Endothelial cell of umbilical vein (primary cell): ENCODE measurements at regions not wholly inside any gene's neighbourhood (a gene's known extent, or its start where the extent isn't known, plus 50 kb on each side); places are given as distances from the start of the nearest gene placed in this dataset.

Source experiments
- BruUV-seq: library from RNA; stranded (reverse); fragments of 400-500 nt; replicated peaks from 2 replicates; lab custom pipeline; 2021; lab: Mats Ljungman, UMichigan
- CTCF ChIA-PET: fragments of 300-600, 350-600 bp; sonication (Branson Sonifier 250); formaldehyde crosslinking; loops from one replicate; lab custom pipeline; 2021; ENCODE audit warnings: antibody characterized with exemption, inconsistent platforms; lab: Charles Lee
- POLR2A ChIA-PET: fragments of 300-600, 350-600 bp; sonication (Branson Sonifier 250); formaldehyde crosslinking; loops from one replicate; lab custom pipeline; 2021; ENCODE audit warnings: antibody characterized with exemption, inconsistent platforms; lab: Charles Lee
- DNase-seq: peaks from one replicate; pipeline ENCODE4 v3.0.0-alpha.2; 2011; ENCODE audit warnings: low read depth, low spot score
- FAIRE-seq: peaks from 2 replicates; lab custom pipeline; 2011; peaks lifted over from hg19 to GRCh38; lab: Jason Lieb, UNC
- H2AFZ ChIP-seq: 2 replicates; pipeline ENCODE4 v1.6.0; 2012; ENCODE audit warnings: low read depth, low read length, control low read depth, inconsistent platforms
- H3K27ac ChIP-seq: 2 replicates; pipeline ENCODE4 v1.5.1; 2011; ENCODE audit warnings: low read depth, mild to moderate bottlenecking, control low read depth, low read length, moderate library complexity; ENCODE audit not compliant: insufficient read depth
- H3K27me3 ChIP-seq, 2 experiments: 2 replicates each; pipeline versions ENCODE4 v1.6.0 to v1.6.1; 2011; ENCODE audit warnings: low read length in 2 of 2, mixed read lengths in 1 of 2; ENCODE audit not compliant: control insufficient read depth in 2 of 2, insufficient read depth in 2 of 2
- H3K36me3 ChIP-seq, 2 experiments: 2 replicates in 1 of 2; 3 replicates in 1 of 2; pipeline ENCODE4 v1.5.1; 2011; ENCODE audit warnings: low read length in 2 of 2, mild to moderate bottlenecking in 1 of 2, moderate library complexity in 1 of 2; ENCODE audit not compliant: control insufficient read depth in 2 of 2, insufficient read depth in 2 of 2; ENCODE audit errors: extremely low read depth in 1 of 2
- H3K4me1 ChIP-seq: 3 replicates; pipeline ENCODE4 v1.5.1; 2011; ENCODE audit warnings: mild to moderate bottlenecking, low read length; ENCODE audit not compliant: control insufficient read depth, insufficient read depth; ENCODE audit errors: extremely low read depth
- H3K4me2 ChIP-seq: 2 replicates; pipeline ENCODE4 v1.6.1; 2011; ENCODE audit warnings: low read length, control low read depth, mixed read lengths; ENCODE audit not compliant: insufficient read depth
- H3K4me3 ChIP-seq, 3 experiments: fragments of 200-600 bp in 1 of 3; sonication (generic), shearing (Covaris generic) in 1 of 3; replicated peaks in 1 of 3; 2 replicates each; pipeline ENCODE4 v1.5.1; 2011 to 2016; ENCODE audit warnings: control low read depth in 3 of 3, low read length in 3 of 3, mild to moderate bottlenecking in 2 of 3, inconsistent platforms in 1 of 3, low read depth in 1 of 3, moderate library complexity in 1 of 3; ENCODE audit not compliant: insufficient read depth in 1 of 3
- H3K79me2 ChIP-seq: 2 replicates; pipeline ENCODE4 v1.6.0; 2012; ENCODE audit warnings: low read length, inconsistent platforms; ENCODE audit not compliant: control insufficient read depth, insufficient read depth
- H3K9ac ChIP-seq: replicated peaks from 2 replicates; pipeline ENCODE3; 2011; ENCODE audit warnings: low read length, control low read depth; ENCODE audit not compliant: insufficient read depth; ENCODE audit errors: extremely low read depth
- H3K9me1 ChIP-seq: replicated peaks from 3 replicates; pipeline ENCODE4 v1.6.0; 2011; ENCODE audit warnings: mild to moderate bottlenecking, low read length; ENCODE audit not compliant: control insufficient read depth, insufficient read depth; ENCODE audit errors: extremely low read depth
- H3K9me3 ChIP-seq: replicated peaks from 2 replicates; pipeline ENCODE4 v1.5.1; 2012; ENCODE audit warnings: low read length, inconsistent platforms; ENCODE audit not compliant: control insufficient read depth, insufficient read depth
- H4K20me1 ChIP-seq: replicated peaks from 2 replicates; pipeline ENCODE3; 2011; ENCODE audit warnings: mild to moderate bottlenecking, low read length; ENCODE audit not compliant: control insufficient read depth, insufficient read depth; ENCODE audit errors: extremely low read depth
- CTCF ChIP-seq, 2 donors: IDR thresholded peaks; 1 replicate in 1 of 2; 2 replicates in 1 of 2; pipeline ENCODE4 v1.5.1; 2011; ENCODE audit warnings: low read length in 2 of 2, mild to moderate bottlenecking in 2 of 2, moderate library complexity in 2 of 2, control low read depth in 1 of 2, inconsistent platforms in 1 of 2, low read depth in 1 of 2; ENCODE audit not compliant: insufficient read depth in 1 of 2; ENCODE audit errors: extremely low read depth in 1 of 2
- EZH2 ChIP-seq: IDR thresholded peaks from 2 replicates; pipeline ENCODE4 v1.6.1; 2012; ENCODE audit warnings: borderline replicate concordance, low read depth, mild to moderate bottlenecking, moderate library complexity, low read length, inconsistent platforms; ENCODE audit not compliant: severe bottlenecking
- FOS ChIP-seq: IDR thresholded peaks from 2 replicates; pipeline ENCODE4 v1.6.1; 2011; ENCODE audit warnings: mild to moderate bottlenecking, low read length, moderate library complexity, borderline replicate concordance; ENCODE audit not compliant: insufficient read depth
- GATA2 ChIP-seq: IDR thresholded peaks from 2 replicates; pipeline ENCODE4 v1.7.0; 2011; ENCODE audit warnings: low read depth, mild to moderate bottlenecking, moderate library complexity, mixed read lengths, low read length; ENCODE audit not compliant: insufficient read length, insufficient read depth
- JUN ChIP-seq: IDR thresholded peaks from 2 replicates; pipeline ENCODE4 v1.6.1; 2011; ENCODE audit warnings: borderline replicate concordance, low read depth; ENCODE audit not compliant: insufficient read length, insufficient read depth
- MAX ChIP-seq: IDR thresholded peaks from 2 replicates; pipeline ENCODE4 v1.6.1; 2011; ENCODE audit not compliant: insufficient read depth, insufficient read length
- MYC ChIP-seq: IDR thresholded peaks from one replicate; pipeline ENCODE4 v1.6.1; 2011; ENCODE audit warnings: mild to moderate bottlenecking, low read depth, low read length
- POLR2A ChIP-seq: IDR thresholded peaks from 2 replicates; pipeline ENCODE4 v1.6.1; 2012; ENCODE audit warnings: low read depth, mild to moderate bottlenecking, control low read depth, low read length
- POLR2AphosphoS5 ChIP-seq: IDR thresholded peaks from 2 replicates; pipeline ENCODE4 v1.6.1; 2012; ENCODE audit warnings: low read depth, mild to moderate bottlenecking, control low read depth, low read length, moderate library complexity; ENCODE audit not compliant: insufficient read depth
- dilution Hi-C: fragments of 300-500 bp; cut with MboI; formaldehyde crosslinking; loops from one replicate; pipeline ENCODE4 v1.15.0; 2019; ENCODE audit warnings: low sequenced_read_pairs; ENCODE audit not compliant: extremely low pct_ligation_motif_present
- intact Hi-C: fragments of 100-400 bp; cut with micrococcal nuclease; formaldehyde crosslinking; loops from one replicate; pipeline ENCODE4 v1.10.0; 2022

GRCh38 chr3:44030285-44030684 is 211.4 kb upstream of the TOPAZ1 start:
- no TSS peak for BruUV-seq

More at GRCh38 chr3:44030285-44030684, 211.4 kb upstream of the TOPAZ1 start:
- H2AFZ ChIP-seq: no peak overlapping the region
- no peak overlapping the region for H3K4me3 ChIP-seq
- no peak for FAIRE-seq
- POLR2A ChIA-PET: no interaction called here
- CTCF ChIA-PET: no interaction called here
- H3K79me2 ChIP-seq: no peaks in the 10 kb centered on the region
- intact Hi-C loops (no loop called here), dilution Hi-C loops (no loop called here)
- no peaks in the 10 kb centered on the region for H3K36me3 ChIP-seq
- H3K9ac ChIP-seq: no peak overlapping the region
- no peak for TF ChIP-seq MYC
- TF ChIP-seq CTCF (IDR thresholded peaks at IDR 0.05; ENCODE audit: extremely low read depth in 1 of 2, insufficient read depth in 1 of 2, low read depth in 1 of 2, low read length in 2 of 2): no peak
- no peak for TF ChIP-seq EZH2
- no peak for TF ChIP-seq FOS
- TF ChIP-seq POLR2A: no peak
- no peak for TF ChIP-seq JUN
- TF ChIP-seq GATA2: no peak
- no peak for TF ChIP-seq MAX
- no peak for TF ChIP-seq POLR2AphosphoS5
- H3K27me3 ChIP-seq: peaks cover 0 to 2% of the 10 kb centered on the region in 2 experiments
- H3K4me2 ChIP-seq: no peak overlapping the region
- no peaks in the 10 kb centered on the region for H3K4me1 ChIP-seq
- no peaks in the 10 kb centered on the region for H3K9me3 ChIP-seq
- no peak for DNase-seq
- no peaks in the 10 kb centered on the region for H4K20me1 ChIP-seq
- H3K27ac ChIP-seq: no peak overlapping the region
- no peaks in the 10 kb centered on the region for H3K9me1 ChIP-seq
